HG03139 (cell line): ENCODE measurements at regions not wholly inside any gene's neighbourhood (a gene's known extent, or its start where the extent isn't known, plus 50 kb on each side); places are given as distances from the start of the nearest gene placed in this dataset.

Experiments used
- ATAC-seq: cut with Tn5 transposase; IDR thresholded peaks from one replicate; pipeline ENCODE4 v1.9.1; 2021; ENCODE audit not compliant: unreplicated experiment

GRCh38 chr4:116449764-116450163, 635.6 kb downstream of the TRAM1L1 start:
- ATAC-seq: no peak

- no peak for ATAC-seq
Measured at GRCh38 chr4:116444117-116444516, 641.3 kb downstream of the TRAM1L1 start.

GRCh38 chr4:116438981-116439729, 646.2 kb downstream of the TRAM1L1 start:
- no peak for ATAC-seq

GRCh38 chr4:116438417-116438816, 647.0 kb downstream of the TRAM1L1 start:
- no peak for ATAC-seq

GRCh38 chr4:116427666-116428065, 657.7 kb downstream of the TRAM1L1 start:
- ATAC-seq: no peak

- ATAC-seq: no peak
Measured at GRCh38 chr4:116413222-116413621, 672.2 kb downstream of the TRAM1L1 start.

- ATAC-seq: no peak
Measured at GRCh38 chr4:116401293-116401692, 684.1 kb downstream of the TRAM1L1 start.

GRCh38 chr4:116400480-116400879, 684.9 kb downstream of the TRAM1L1 start:
- no peak for ATAC-seq

GRCh38 chr4:116397714-116398113, 687.7 kb downstream of the TRAM1L1 start:
- no peak for ATAC-seq

GRCh38 chr4:116397291-116397690, 688.1 kb downstream of the TRAM1L1 start:
- ATAC-seq: no peak

GRCh38 chr4:116395408-116395807, 690.0 kb downstream of the TRAM1L1 start:
- no peak for ATAC-seq

GRCh38 chr4:116391020-116391419, 694.4 kb downstream of the TRAM1L1 start:
- ATAC-seq: no peak

- ATAC-seq: no peak
Measured at GRCh38 chr4:116389139-116389538, 696.2 kb downstream of the TRAM1L1 start.

- ATAC-seq: no peak
Measured at GRCh38 chr4:116387937-116388474, 697.4 kb downstream of the TRAM1L1 start.

GRCh38 chr4:116386856-116387255, 698.5 kb downstream of the TRAM1L1 start:
- no peak for ATAC-seq

- no peak for ATAC-seq
Measured at GRCh38 chr4:116385583-116385982, 699.8 kb downstream of the TRAM1L1 start.

- no peak for ATAC-seq
Measured at GRCh38 chr4:116374815-116375214, 710.6 kb downstream of the TRAM1L1 start.

- no peak for ATAC-seq
Measured at GRCh38 chr4:116362583-116362982, 722.8 kb downstream of the TRAM1L1 start.

GRCh38 chr4:116361790-116362189, 723.6 kb downstream of the TRAM1L1 start:
- ATAC-seq: no peak

- ATAC-seq: peak; percentile 96
Measured at GRCh38 chr4:116358633-116359222, 726.6 kb downstream of the TRAM1L1 start.

GRCh38 chr4:116357758-116358157, 727.6 kb downstream of the TRAM1L1 start:
- no peak for ATAC-seq

- no peak for ATAC-seq
Measured at GRCh38 chr4:116346750-116347149, 738.6 kb downstream of the TRAM1L1 start.
